ENCODE measurements at regions not wholly inside any gene's neighbourhood (a gene's known extent, or its start where the extent isn't known, plus 50 kb on each side); places are given as distances from the start of the nearest gene placed in this dataset.

GRCh38 chr11:95375451-95375850 lies 144.4 kb upstream of the SESN3 start:
- no peak for DNase-seq

GRCh38 chr11:95374105-95374504 lies 143.1 kb upstream of the SESN3 start:
- DNase-seq: no peak

DNA sequence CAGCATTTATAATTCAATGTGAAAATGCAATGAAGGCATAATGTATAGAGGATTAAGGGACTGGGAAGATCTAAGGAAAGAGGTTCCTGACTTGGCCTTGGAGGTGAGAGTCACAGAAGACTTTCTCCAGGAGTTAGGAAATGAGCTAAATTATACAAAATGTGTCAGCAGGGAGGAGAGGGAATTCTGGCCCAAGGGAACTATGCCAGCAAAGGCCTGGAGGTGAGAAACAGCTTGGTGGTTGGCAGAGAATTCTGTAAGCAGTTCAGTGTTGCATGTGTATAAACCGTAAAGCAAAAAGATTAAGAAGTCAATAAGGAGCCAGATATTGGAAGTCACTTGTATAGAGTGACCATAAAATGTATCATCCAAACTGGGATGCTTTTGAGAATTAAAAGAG lies 142.2 kb upstream of the SESN3 start:
- no peak for DNase-seq

- DNase-seq: no peak
These were observed 141.2 kb upstream of the SESN3 start for GRCh38 chr11:95372097-95372656.

GRCh38 chr11:95371153-95371552 lies 140.2 kb upstream of the SESN3 start:
- DNase-seq: no peak

DNA sequence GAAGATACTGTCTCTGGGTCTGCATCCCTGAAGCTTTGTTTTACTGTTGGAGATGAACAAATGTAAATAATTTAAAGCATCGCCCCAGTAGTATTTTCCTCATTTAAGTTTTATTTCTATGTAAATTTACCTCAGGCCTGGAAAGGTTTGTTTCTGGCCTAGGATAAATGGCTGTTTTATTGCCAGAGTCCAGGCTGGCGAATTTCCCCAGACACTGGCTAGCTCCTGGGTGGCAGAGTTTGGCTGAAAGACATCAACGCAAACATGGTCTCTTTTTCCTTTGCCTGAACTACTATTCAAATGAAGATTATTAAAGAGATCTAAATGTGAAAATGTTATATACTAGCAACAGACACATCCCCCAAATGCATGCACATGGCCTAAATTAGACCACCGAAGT lies 136.7 kb upstream of the SESN3 start:
- DNase-seq: no peak

DNA sequence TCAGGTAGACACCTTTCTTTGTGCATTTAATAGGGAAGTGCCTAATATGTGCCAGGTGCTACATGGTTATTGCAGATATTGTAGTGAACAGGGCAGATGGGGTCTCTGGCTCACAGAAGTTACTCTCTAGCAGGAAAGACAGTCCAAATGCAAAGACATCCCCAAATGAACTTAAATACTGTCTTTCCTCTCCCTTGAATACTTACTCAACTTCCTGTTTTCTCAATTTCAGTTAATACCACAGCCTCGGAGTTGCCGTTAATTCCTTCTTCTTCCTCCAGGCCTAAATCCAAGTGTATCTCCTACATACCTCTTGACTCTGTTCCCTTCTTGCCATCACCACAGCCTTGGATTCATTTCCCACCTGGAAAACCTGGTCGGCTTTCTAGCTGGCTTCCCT lies 134.3 kb upstream of the SESN3 start:
- DNase-seq: no peak

DNA sequence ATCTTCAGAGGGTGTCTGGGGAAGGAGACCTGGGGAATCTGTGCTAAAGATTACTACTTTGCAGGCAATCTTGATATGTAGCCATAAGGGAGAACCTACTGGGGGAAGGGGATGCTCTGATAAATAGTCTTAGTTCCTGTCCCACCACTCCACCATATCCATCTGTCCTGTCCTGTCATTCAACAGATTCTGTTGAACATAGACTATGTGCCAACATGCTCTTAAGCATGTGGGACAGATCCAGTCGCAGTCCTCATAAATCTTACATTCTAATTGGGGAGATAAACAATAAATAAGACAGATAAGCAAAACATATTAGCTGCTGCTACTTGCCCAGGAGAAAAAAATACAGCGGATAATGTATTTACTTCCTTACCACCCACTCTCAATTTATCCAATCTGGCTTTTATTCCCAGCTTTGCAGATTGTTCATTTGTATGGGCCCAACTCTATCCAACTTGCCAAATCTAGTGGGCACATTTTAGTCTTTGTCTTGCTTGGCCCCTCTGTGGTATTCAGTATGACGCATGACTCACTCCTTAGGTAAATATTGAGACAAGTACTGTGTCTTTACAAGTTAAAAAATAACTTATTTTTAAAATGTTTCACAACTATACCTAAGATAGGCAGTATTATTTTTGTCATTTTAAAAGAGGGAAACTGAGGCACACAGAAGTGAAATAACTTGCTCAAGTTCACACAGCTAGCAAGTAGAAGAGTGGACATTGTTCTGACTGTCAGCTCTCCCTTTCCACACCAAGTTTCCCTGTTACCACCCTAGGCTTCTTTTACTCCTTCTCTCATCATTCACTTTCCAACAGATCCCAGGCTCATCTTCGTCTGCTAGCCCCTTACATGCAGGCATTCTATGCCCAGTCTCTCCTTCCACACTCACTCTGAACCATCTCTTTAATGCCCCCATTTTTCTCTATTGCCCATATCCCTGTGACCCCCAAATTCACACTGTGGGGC lies 133.6 kb upstream of the SESN3 start:
- no peak for DNase-seq

DNA sequence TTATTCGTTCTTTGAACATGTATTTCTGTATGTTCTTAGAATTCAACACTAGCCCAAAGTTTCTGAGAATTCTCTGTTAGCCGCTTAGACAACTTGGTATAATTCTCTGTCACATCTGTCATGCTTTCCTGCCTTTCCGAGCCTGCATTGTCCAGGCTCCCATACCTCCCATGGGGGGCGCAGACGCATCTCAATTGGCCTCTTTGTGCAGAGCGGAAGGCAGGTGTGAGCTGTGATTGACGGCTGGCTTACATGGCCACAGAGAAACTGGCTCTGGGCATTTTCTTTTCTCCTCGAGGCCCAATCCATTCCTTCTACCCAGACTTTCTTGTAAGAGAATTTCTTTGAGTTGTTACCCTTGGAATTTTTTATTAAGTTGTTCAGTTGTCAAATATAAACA lies 132.7 kb upstream of the SESN3 start:
- DNase-seq: no peak

GRCh38 chr11:95363164-95363563 lies 132.2 kb upstream of the SESN3 start:
- DNase-seq: no peak

DNA sequence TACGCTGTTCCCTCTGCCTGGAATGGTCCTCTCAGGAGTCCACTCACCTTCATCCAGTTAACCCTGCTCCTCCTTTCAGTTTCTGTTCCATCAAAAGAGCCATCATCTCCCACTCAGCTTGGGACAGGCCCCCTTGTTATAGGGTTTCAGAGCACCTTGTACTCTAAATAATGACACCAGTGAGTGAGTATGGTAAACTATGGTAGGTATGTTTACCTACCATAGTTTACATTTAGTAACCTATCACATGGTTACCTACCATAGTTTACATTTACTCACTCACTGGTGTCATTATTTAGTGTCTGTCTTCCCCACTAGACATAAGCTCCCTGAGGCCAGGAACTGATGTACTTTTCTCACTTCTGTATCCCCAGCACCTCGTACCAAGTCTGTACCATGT lies 130.2 kb upstream of the SESN3 start:
- DNase-seq: no peak

GRCh38 chr11:95360377-95361075 lies 129.5 kb upstream of the SESN3 start:
- DNase-seq: no peak

- DNase-seq: no peak
These were observed 128.8 kb upstream of the SESN3 start for GRCh38 chr11:95359756-95360155.

- no peak for DNase-seq
These were observed 128.3 kb upstream of the SESN3 start for GRCh38 chr11:95359341-95359663.

GRCh38 chr11:95358511-95359340 lies 127.7 kb upstream of the SESN3 start:
- DNase-seq: no peak

DNA sequence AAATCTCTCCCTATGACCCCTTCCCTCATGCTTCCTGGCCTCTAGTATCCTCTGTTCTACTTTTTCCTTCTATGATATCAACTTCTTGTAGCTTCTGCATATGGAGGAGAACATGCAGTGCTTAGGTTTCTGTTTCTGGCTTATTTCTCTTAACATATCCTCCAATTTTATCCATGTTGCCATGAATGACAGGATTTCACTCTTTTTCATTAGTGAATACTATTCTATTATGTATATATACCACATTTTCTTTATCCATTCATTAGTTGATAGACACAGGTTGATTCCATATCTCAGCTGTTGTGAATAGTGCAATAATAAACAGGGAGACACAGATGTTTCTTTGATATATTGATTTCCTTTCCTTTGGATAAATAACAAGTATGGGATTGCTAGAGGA lies 123.3 kb upstream of the SESN3 start:
- no peak for DNase-seq

DNA sequence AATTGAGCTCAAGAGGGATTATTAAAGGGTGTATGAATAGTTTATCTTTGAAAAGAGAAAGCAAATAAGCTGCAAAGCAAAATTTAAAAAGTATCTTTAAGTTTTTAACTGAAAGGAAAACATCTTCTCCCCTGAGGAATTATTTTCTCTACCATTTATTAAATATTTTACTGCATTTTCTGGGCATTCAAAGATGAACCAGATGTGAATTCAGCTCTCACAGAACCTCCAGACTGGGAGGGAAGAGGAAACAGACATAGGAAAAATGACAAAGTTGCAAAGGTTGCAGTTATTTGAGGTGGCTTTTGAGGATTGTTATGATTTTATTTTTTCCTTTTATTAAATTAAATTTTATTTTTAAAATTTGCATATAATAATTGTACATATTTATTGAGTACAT lies 122.7 kb upstream of the SESN3 start:
- DNase-seq: no peak

- DNase-seq: no peak
These were observed 121.8 kb upstream of the SESN3 start for GRCh38 chr11:95352733-95353346.

DNA sequence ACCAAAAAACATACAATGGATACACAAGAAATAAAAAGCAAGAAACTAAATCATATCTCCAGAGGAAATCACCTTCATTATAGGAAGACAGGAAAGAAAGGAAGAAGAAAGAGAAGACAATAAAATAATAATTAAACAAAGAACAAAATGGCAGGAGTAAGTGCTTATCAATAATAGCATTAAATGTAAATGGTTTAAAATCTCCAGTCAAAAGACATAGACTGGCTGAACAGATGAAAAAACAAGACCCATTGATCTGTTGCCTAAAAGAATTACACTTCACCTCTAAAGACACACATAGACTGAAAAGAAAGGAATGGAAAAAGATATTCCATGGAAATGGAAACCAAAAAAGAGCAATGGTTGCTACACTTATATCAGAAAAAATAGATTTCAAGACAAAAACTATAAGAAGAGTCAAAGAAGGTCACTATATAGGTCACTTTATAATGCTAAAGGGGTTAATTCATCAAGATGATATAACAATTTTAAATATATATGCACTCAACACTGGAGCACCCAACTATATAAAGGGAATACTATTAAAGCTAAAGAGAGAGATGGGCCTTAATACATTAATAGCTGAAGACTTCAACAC lies 118.4 kb upstream of the SESN3 start:
- no peak for DNase-seq

DNA sequence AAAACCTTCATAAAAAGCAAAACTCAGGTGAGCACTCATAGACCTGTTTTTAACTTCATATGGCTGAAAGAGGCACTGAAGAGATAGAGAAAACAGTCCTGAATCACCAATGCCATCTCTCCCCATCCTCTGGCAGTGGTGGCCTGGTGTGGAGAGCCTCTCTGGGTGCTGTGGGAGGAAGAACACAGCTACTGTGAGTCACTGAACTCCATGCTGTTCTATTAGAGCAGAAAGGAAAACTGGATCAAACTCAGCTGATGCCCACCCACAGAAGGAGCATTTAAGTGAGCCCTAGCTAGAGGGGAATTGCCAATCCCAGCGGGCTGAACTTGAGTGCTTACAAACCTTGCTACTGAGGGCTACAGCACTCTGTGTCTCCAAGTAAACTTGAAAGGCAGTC lies 115.3 kb upstream of the SESN3 start:
- no peak for DNase-seq

DNA sequence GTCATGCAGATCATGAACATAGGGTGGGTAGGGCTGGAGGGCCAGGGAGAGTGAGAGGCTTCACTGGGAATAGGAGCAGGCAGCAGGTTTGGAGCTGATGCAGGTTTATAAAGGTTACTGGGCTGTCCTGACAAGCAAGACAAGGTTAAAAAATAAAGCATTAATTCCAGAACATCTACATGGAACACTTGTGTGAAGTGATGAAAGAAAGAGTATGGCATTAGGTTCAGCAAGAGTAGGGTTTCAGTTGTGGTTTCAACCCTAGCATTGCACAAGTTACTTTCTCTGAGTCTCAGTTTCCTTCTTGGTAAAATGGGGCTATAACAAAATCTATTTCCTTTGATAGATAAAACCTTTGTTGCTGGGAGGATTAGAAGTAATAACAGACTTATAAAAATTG lies 114.6 kb upstream of the SESN3 start:
- peak; percentile 54 for DNase-seq

GRCh38 chr11:95344932-95345642 lies 114.1 kb upstream of the SESN3 start:
- no peak for DNase-seq
